ENCODE measurements at regions not wholly inside any gene's neighbourhood (a gene's known extent, or its start where the extent isn't known, plus 50 kb on each side); places are given as distances from the start of the nearest gene placed in this dataset.
"Not testable (repeated sequence)": the region's sequence is repeated elsewhere in the genome, so short reads cannot be mapped to it uniquely, and the experiment has no call there.

- no peak overlapping the region for H3K4me3 Mint-ChIP-seq
- ChIA-PET POLR2A (no interaction called here), CTCF (no interaction called here)
- H3K9me3 Mint-ChIP-seq: peaks cover 25% of the 10 kb centered on the region
- H3K27me3 Mint-ChIP-seq: peaks cover 13% of the 10 kb centered on the region
- no peak overlapping the region for H3K27ac Mint-ChIP-seq
- H3K36me3 Mint-ChIP-seq: no peaks in the 10 kb centered on the region
- intact Hi-C loops (cut with micrococcal nuclease): no loop called here
- no peak for DNase-seq
- H3K4me1 Mint-ChIP-seq (ENCODE audit: low read depth): peaks cover 15% of the 10 kb centered on the region
Measured at GRCh38 chr12:124647316-124647715, 79.9 kb upstream of the NCOR2 start.

GRCh38 chr12:124646385-124647230 lies 79.2 kb upstream of the NCOR2 start:
- Mint-ChIP-seq H3K4me1 (ENCODE audit: low read depth) (peaks cover 15% of the 10 kb centered on the region), H3K4me3 (no peak overlapping the region), H3K27ac (no peak overlapping the region), H3K36me3 (no peaks in the 10 kb centered on the region), H3K27me3 (peaks cover 13% of the 10 kb centered on the region), H3K9me3 (peaks cover 25% of the 10 kb centered on the region)
- intact Hi-C loops (cut with micrococcal nuclease): no loop called here
- DNase-seq: peak; percentile 71
- ChIA-PET POLR2A (no interaction called here), CTCF (interaction anchor here (1.2 kb wide), 1 partner anchor 15 kb away, joined by 3 read pairs; no protein-coding TSS in a partner anchor)

- CTCF ChIA-PET: interaction anchor here (1.2 kb wide), 1 partner anchor 16 kb away, joined by 3 read pairs; no protein-coding TSS in a partner anchor
- Mint-ChIP-seq H3K27ac (no peak overlapping the region), H3K9me3 (peaks cover 25% of the 10 kb centered on the region), H3K4me1 (ENCODE audit: low read depth) (peaks cover 15% of the 10 kb centered on the region), H3K4me3 (no peak overlapping the region), H3K27me3 (peaks cover 13% of the 10 kb centered on the region), H3K36me3 (no peaks in the 10 kb centered on the region)
- intact Hi-C loops (cut with micrococcal nuclease): no loop called here
- no peak for DNase-seq
- POLR2A ChIA-PET: no interaction called here
Measured at GRCh38 chr12:124645530-124646244, 78.3 kb upstream of the NCOR2 start.

- H3K36me3 Mint-ChIP-seq; intact Hi-C loops (cut with micrococcal nuclease); CTCF ChIA-PET; POLR2A ChIA-PET; H3K27ac Mint-ChIP-seq; H3K4me3 Mint-ChIP-seq; DNase-seq: not testable (repeated sequence)
- Mint-ChIP-seq H3K9me3 (peaks cover 15% of the 10 kb centered on the region), H3K27me3 (peaks cover 13% of the 10 kb centered on the region), H3K4me1 (ENCODE audit: low read depth) (peaks cover 15% of the 10 kb centered on the region)
Measured at GRCh38 chr12:124643768-124644167, 76.4 kb upstream of the NCOR2 start.

- H3K27me3 Mint-ChIP-seq: peaks cover 13% of the 10 kb centered on the region
Measured at GRCh38 chr12:124642105-124642504, 74.7 kb upstream of the NCOR2 start.

GRCh38 chr12:124641591-124641990 lies 74.2 kb upstream of the NCOR2 start:
- DNase-seq: no peak
- H3K27ac Mint-ChIP-seq: no peak overlapping the region
- H3K4me3 Mint-ChIP-seq: no peak overlapping the region
- H3K36me3 Mint-ChIP-seq: no peaks in the 10 kb centered on the region
- peaks cover 13% of the 10 kb centered on the region for H3K27me3 Mint-ChIP-seq
- POLR2A ChIA-PET: no interaction called here
- CTCF ChIA-PET: no interaction called here
- intact Hi-C loops (cut with micrococcal nuclease): no loop called here
- no peaks in the 10 kb centered on the region for H3K9me3 Mint-ChIP-seq
- H3K4me1 Mint-ChIP-seq (ENCODE audit: low read depth): peaks cover 14% of the 10 kb centered on the region

More at GRCh38 chr12:124642105-124642504, 74.7 kb upstream of the NCOR2 start:
- no peak overlapping the region for H3K27ac Mint-ChIP-seq
- intact Hi-C loops (cut with micrococcal nuclease): no loop called here
- ChIA-PET POLR2A (no interaction called here), CTCF (no interaction called here)
- DNase-seq: no peak
- no peaks in the 10 kb centered on the region for H3K36me3 Mint-ChIP-seq
- H3K4me1 Mint-ChIP-seq (ENCODE audit: low read depth): peaks cover 15% of the 10 kb centered on the region
- no peak overlapping the region for H3K4me3 Mint-ChIP-seq
- H3K9me3 Mint-ChIP-seq: no peaks in the 10 kb centered on the region

- no peak overlapping the region for H3K4me3 Mint-ChIP-seq
- CTCF ChIA-PET: interaction anchor here (2.2 kb wide), 1 partner anchor 132 kb away, joined by 7 read pairs; no protein-coding TSS in a partner anchor
Measured at GRCh38 chr12:124640056-124640455, 72.6 kb upstream of the NCOR2 start.

GRCh38 chr12:124639122-124639806 lies 71.9 kb upstream of the NCOR2 start:
- H3K27me3 Mint-ChIP-seq: peaks cover 8% of the 10 kb centered on the region
- DNase-seq: no peak
- intact Hi-C loops (cut with micrococcal nuclease): loop anchor here (5.0 kb wide), 1 partner anchor 72 kb away; the partner anchor contains the start of gene NCOR2
- H3K4me1 Mint-ChIP-seq (ENCODE audit: low read depth): peaks cover 16% of the 10 kb centered on the region
- CTCF ChIA-PET: interaction anchor here (2.2 kb wide), 1 partner anchor 133 kb away, joined by 7 read pairs; no protein-coding TSS in a partner anchor
- POLR2A ChIA-PET: no interaction called here
- peaks cover 1% of the 10 kb centered on the region for H3K36me3 Mint-ChIP-seq
- no peak overlapping the region for H3K4me3 Mint-ChIP-seq
- H3K27ac Mint-ChIP-seq: no peak overlapping the region
- no peaks in the 10 kb centered on the region for H3K9me3 Mint-ChIP-seq

More at GRCh38 chr12:124640056-124640455, 72.6 kb upstream of the NCOR2 start:
- no peaks in the 10 kb centered on the region for H3K9me3 Mint-ChIP-seq
- POLR2A ChIA-PET: no interaction called here
- H3K36me3 Mint-ChIP-seq: peaks cover 1% of the 10 kb centered on the region
- peaks cover 16% of the 10 kb centered on the region for H3K4me1 Mint-ChIP-seq (ENCODE audit: low read depth)
- no peak overlapping the region for H3K27ac Mint-ChIP-seq
- peaks cover 10% of the 10 kb centered on the region for H3K27me3 Mint-ChIP-seq
- intact Hi-C loops (cut with micrococcal nuclease): no loop called here
- no peak for DNase-seq

- Mint-ChIP-seq H3K9me3 (no peaks in the 10 kb centered on the region), H3K27ac (no peak overlapping the region), H3K36me3 (peaks cover 1% of the 10 kb centered on the region), H3K4me1 (ENCODE audit: low read depth) (peaks cover 16% of the 10 kb centered on the region), H3K4me3 (no peak overlapping the region), H3K27me3 (peaks cover 2% of the 10 kb centered on the region)
- intact Hi-C loops (cut with micrococcal nuclease): loop anchor here (5.0 kb wide), 1 partner anchor 70 kb away; the partner anchor contains the start of gene NCOR2
- ChIA-PET POLR2A (no interaction called here), CTCF (interaction anchor here (1.9 kb wide), 1 partner anchor 134 kb away, joined by 7 read pairs; no protein-coding TSS in a partner anchor)
- no peak for DNase-seq
Measured at GRCh38 chr12:124637581-124637981, 70.2 kb upstream of the NCOR2 start.

GRCh38 chr12:124637163-124637562 lies 69.8 kb upstream of the NCOR2 start:
- POLR2A ChIA-PET: no interaction called here
- no peak for DNase-seq
- peaks cover 1% of the 10 kb centered on the region for H3K36me3 Mint-ChIP-seq
- H3K4me1 Mint-ChIP-seq (ENCODE audit: low read depth): peaks cover 16% of the 10 kb centered on the region
- no peaks in the 10 kb centered on the region for H3K9me3 Mint-ChIP-seq
- H3K27me3 Mint-ChIP-seq: peaks cover 2% of the 10 kb centered on the region
- CTCF ChIA-PET: interaction anchor here (1.9 kb wide), 1 partner anchor 135 kb away, joined by 7 read pairs; no protein-coding TSS in a partner anchor
- intact Hi-C loops (cut with micrococcal nuclease): loop anchor here (5.0 kb wide), 1 partner anchor 70 kb away; the partner anchor contains the start of gene NCOR2
- H3K27ac Mint-ChIP-seq: no peak overlapping the region
- H3K4me3 Mint-ChIP-seq: no peak overlapping the region

- Mint-ChIP-seq H3K27me3 (peaks cover 2% of the 10 kb centered on the region), H3K36me3 (peaks cover 1% of the 10 kb centered on the region), H3K9me3 (no peaks in the 10 kb centered on the region), H3K4me1 (ENCODE audit: low read depth) (peaks cover 16% of the 10 kb centered on the region), H3K4me3 (no peak overlapping the region), H3K27ac (no peak overlapping the region)
- intact Hi-C loops (cut with micrococcal nuclease): loop anchor here (1.0 to 5.0 kb wide), 3 partner anchors 27 to 77 kb away; partner anchors contain the start of gene NCOR2
- CTCF ChIA-PET: interaction anchor here (1.9 kb wide), 1 partner anchor 136 kb away, joined by 7 read pairs; no protein-coding TSS in a partner anchor
- DNase-seq: peak; percentile 87
- POLR2A ChIA-PET: no interaction called here
Measured at GRCh38 chr12:124636138-124636978, 68.9 kb upstream of the NCOR2 start.

Data from activated CD4-positive, alpha-beta memory T cell treated with anti-CD3 and anti-CD28 coated beads for 36 hours (primary cell).